Mesothelial cell of epicardium (in vitro differentiated cells): ENCODE measurements at regions not wholly inside any gene's neighbourhood (a gene's known extent, or its start where the extent isn't known, plus 50 kb on each side); places are given as distances from the start of the nearest gene placed in this dataset.
"Not testable (repeated sequence)": the region's sequence is repeated elsewhere in the genome, so short reads cannot be mapped to it uniquely, and the experiment has no call there.

Source experiments
- DNase-seq, 2 experiments: peaks; one replicate each; pipeline ENCODE4 v3.0.0; 2021; ENCODE audit warnings: low spot score in 2 of 2; ENCODE audit not compliant: unreplicated experiment in 2 of 2
- H3K27ac Mint-ChIP-seq: 2 replicates; pipeline ENCODE4 v1.8.0; 2021; ENCODE audit warnings: mixed read lengths
- H3K27me3 Mint-ChIP-seq: 2 replicates; pipeline ENCODE4 v1.8.0; 2021; ENCODE audit warnings: low read depth, mixed read lengths
- H3K36me3 Mint-ChIP-seq: 2 replicates; pipeline ENCODE4 v1.8.0; 2021; ENCODE audit warnings: mixed read lengths
- H3K4me1 Mint-ChIP-seq: 2 replicates; pipeline ENCODE4 v1.8.0; 2021; ENCODE audit warnings: mixed read lengths
- H3K4me3 Mint-ChIP-seq: 2 replicates; pipeline ENCODE4 v1.8.0; 2021; ENCODE audit warnings: mild to moderate bottlenecking, moderate library complexity, mixed read lengths
- H3K9me3 Mint-ChIP-seq: 2 replicates; pipeline ENCODE4 v1.8.0; 2021; ENCODE audit warnings: mixed read lengths
- TF ChIP-seq, protein P1 (sequence below): fragments of 200-600 bp; sonication (generic); IDR thresholded peaks from one replicate; pipeline ENCODE4 v1.5.0; 2021; ENCODE audit warnings: antibody characterized with exemption; ENCODE audit not compliant: unreplicated experiment

DNA sequence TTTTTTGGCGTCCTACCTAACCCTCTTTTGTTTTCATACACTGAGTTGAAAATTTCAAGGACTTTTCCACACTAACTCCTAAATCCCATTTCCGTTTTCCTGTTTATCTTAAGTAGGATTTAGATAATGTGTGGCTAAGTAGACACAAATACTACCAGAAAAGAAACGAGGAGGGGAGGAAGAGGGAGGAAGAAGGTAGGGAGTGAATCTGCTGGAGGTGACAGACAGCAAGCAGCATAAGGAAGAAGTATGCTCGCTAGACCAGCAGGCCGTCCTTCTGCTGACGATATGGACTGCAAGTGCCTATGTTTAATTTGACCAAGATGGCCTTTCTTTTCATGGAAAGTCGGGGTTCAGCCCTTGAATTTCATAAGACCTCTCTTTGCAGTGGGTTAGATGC is 256.9 kb upstream of the RAB4A start:
- H3K27me3 Mint-ChIP-seq: no peaks in the 10 kb centered on the region

DNA sequence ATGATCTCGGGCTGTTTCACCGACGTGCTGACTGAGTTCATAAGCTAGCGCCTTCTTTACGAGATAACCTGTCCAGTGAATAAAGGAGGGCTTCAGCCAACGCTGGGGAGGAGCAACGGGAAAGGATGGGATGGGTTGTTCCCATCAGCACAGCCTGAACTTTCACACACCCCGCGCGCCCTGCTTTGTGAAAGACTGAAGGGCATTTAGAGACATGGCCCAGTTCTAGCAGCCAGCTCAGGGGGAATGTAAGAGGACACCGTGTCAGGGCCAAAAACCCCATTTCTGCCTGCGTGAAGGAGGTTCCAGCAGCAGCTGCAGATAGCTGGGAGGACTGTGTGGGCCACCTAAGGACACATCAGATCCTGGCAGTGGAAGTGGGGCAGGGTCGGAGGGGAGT is 255.1 kb upstream of the RAB4A start:
- H3K27me3 Mint-ChIP-seq: no peaks in the 10 kb centered on the region
- TF ChIP-seq, protein P1, sequence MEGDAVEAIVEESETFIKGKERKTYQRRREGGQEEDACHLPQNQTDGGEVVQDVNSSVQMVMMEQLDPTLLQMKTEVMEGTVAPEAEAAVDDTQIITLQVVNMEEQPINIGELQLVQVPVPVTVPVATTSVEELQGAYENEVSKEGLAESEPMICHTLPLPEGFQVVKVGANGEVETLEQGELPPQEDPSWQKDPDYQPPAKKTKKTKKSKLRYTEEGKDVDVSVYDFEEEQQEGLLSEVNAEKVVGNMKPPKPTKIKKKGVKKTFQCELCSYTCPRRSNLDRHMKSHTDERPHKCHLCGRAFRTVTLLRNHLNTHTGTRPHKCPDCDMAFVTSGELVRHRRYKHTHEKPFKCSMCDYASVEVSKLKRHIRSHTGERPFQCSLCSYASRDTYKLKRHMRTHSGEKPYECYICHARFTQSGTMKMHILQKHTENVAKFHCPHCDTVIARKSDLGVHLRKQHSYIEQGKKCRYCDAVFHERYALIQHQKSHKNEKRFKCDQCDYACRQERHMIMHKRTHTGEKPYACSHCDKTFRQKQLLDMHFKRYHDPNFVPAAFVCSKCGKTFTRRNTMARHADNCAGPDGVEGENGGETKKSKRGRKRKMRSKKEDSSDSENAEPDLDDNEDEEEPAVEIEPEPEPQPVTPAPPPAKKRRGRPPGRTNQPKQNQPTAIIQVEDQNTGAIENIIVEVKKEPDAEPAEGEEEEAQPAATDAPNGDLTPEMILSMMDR: no peak
- DNase-seq: no peak
- H3K9me3 Mint-ChIP-seq: no peaks in the 10 kb centered on the region
- no peaks in the 10 kb centered on the region for H3K36me3 Mint-ChIP-seq
- no peak overlapping the region for H3K27ac Mint-ChIP-seq
- H3K4me1 Mint-ChIP-seq: peaks cover 21% of the 10 kb centered on the region
- no peak overlapping the region for H3K4me3 Mint-ChIP-seq

More for the DNA sequence above, 256.9 kb upstream of the RAB4A start:
- Mint-ChIP-seq H3K27ac (peak overlapping the region; percentile 48), H3K36me3 (no peaks in the 10 kb centered on the region), H3K4me3 (no peak overlapping the region), H3K4me1 (peaks cover 21% of the 10 kb centered on the region), H3K9me3 (no peaks in the 10 kb centered on the region)
- TF ChIP-seq, protein P1: no peak
- DNase-seq: no peak

DNA sequence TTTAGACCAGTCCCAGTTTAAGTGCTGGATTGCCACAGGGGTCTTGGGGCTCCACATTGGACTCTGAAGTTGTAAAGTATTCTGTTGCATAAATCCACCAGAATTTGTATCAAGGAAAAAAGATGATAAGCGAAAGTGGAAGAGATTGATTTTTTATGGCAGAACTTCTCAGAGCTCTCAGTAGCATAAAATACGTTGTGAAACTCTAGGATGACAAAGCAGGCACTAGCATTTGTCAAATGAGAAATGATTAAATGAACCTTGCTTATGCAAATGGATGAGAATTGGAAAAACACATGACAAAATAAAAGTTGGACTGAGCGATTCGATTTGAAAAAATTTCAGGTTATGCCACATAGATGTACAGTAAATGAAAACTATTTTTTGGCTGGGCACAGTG is 253.8 kb upstream of the RAB4A start:
- TF ChIP-seq, protein P1: no peak
- no peak overlapping the region for H3K27ac Mint-ChIP-seq

DNA sequence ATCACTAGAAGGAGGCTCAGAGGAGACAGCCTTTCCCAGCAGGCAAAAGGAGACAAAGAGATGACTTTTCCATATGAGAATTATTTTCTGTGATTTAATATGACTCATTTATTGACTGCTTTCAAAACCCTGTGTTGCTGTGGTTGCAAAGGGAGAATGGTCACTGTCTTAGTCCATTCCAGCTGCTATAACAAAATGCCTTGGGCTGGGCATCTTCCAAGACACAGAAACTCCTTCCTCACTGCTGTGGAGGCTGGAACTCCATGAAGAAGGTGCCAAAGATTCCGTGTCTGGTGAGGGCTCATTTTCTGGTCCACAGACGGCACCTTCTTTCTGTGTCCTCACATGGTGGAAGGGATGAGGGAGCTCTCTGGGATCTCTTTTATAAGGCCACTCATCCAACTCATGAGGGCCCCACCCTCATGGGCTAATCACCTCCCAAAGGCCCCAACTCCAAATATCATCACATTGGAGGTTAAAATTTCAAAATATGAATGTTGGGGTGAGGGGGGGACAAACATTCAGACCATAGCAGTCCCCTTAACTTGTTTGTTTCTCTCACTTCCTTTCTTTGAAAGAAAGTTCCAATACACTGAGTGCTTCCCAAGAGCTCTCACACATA is 252.1 kb upstream of the RAB4A start:
- DNase-seq: no peak
- Mint-ChIP-seq H3K27me3 (no peaks in the 10 kb centered on the region), H3K9me3 (no peaks in the 10 kb centered on the region), H3K4me1 (peaks cover 14% of the 10 kb centered on the region), H3K4me3 (no peak overlapping the region), H3K36me3 (no peaks in the 10 kb centered on the region), H3K27ac (no peak overlapping the region)
- TF ChIP-seq, protein P1: no peak

More for the DNA sequence above, 253.8 kb upstream of the RAB4A start:
- Mint-ChIP-seq H3K27me3 (no peaks in the 10 kb centered on the region), H3K4me1 (peaks cover 21% of the 10 kb centered on the region), H3K4me3 (no peak overlapping the region), H3K9me3 (no peaks in the 10 kb centered on the region), H3K36me3 (no peaks in the 10 kb centered on the region)
- no peak for DNase-seq

DNA sequence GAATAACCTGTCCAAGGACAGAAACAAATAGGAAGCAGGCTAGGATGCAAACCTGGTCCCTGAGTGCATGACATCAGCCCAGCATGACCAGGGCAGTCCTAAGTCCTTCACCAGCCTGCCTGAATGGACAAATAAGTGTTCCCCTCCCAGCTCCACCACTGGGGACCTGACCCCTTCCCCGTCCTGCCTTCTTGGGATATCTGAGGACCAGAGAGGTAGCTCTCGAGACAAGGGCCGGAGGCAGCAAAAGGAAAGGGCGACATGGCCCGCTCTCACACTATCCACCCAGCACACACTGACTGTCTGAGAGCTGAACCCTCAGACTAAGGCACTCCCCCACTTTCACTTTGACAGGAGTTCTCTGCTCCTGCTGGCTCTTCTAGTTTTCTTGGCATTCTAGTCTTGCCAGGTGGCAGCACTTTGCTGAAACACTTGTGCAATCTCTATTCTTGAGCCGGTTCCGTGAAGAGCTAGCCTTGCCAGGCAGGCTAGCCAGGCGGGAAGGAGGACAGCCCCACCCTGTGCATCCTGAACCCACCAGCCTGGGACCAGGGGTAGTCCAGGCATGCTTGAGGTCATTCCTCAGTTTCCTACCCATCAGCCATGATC is 251.1 kb upstream of the RAB4A start:
- no peaks in the 10 kb centered on the region for H3K27me3 Mint-ChIP-seq
- H3K4me1 Mint-ChIP-seq: peaks cover 7% of the 10 kb centered on the region
- DNase-seq: no peak
- H3K4me3 Mint-ChIP-seq: no peak overlapping the region
- H3K9me3 Mint-ChIP-seq: no peaks in the 10 kb centered on the region
- no peaks in the 10 kb centered on the region for H3K36me3 Mint-ChIP-seq
- TF ChIP-seq, protein P1: no peak
- no peak overlapping the region for H3K27ac Mint-ChIP-seq

DNA sequence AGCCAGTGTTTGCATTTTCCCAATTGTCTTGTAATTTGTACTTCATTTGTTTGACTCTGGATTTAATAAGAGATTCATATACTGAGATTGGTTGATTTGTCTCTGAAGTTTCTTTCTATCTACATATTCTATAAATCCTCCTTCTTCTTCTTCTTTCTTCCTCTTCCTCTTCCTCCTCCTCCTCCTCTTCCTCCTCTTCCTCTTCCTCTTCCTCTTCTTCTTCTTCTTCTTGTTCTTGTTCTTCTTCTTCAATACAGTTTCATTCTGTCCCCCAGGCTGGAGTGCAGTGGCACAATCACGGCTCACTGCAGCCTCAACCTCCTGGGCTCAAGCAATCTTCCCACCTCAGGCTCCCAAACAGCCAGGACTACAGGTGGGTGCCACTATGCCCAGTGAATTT is 249.9 kb upstream of the RAB4A start:
- DNase-seq, H3K27me3 Mint-ChIP-seq, H3K36me3 Mint-ChIP-seq, H3K9me3 Mint-ChIP-seq, H3K4me1 Mint-ChIP-seq, H3K27ac Mint-ChIP-seq, H3K4me3 Mint-ChIP-seq: not testable (repeated sequence)
